Chondrocyte (in vitro differentiated cells): ENCODE measurements at regions not wholly inside any gene's neighbourhood (a gene's known extent, or its start where the extent isn't known, plus 50 kb on each side); places are given as distances from the start of the nearest gene placed in this dataset.
"Not testable (repeated sequence)": the region's sequence is repeated elsewhere in the genome, so short reads cannot be mapped to it uniquely, and the experiment has no call there.

Source experiments
- DNase-seq: peaks from one replicate; pipeline ENCODE4 v3.0.0; 2021; ENCODE audit warnings: mixed read lengths, low spot score
- H3K27ac Mint-ChIP-seq: one replicate; pipeline ENCODE4 v1.8.0; 2021; ENCODE audit warnings: mild to moderate bottlenecking, moderate library complexity, mixed read lengths; ENCODE audit not compliant: unreplicated experiment
- H3K27me3 Mint-ChIP-seq: 2 replicates; pipeline ENCODE4 v1.8.0; 2021; ENCODE audit warnings: low read depth, mixed read lengths
- H3K36me3 Mint-ChIP-seq: 2 replicates; pipeline ENCODE4 v1.8.0; 2021; ENCODE audit warnings: low read depth, mixed read lengths
- H3K4me1 Mint-ChIP-seq: 2 replicates; pipeline ENCODE4 v1.8.0; 2021; ENCODE audit warnings: low read depth, mild to moderate bottlenecking, mixed read lengths
- H3K4me3 Mint-ChIP-seq: one replicate; pipeline ENCODE4 v1.8.0; 2021; ENCODE audit warnings: mild to moderate bottlenecking, moderate library complexity, mixed read lengths; ENCODE audit not compliant: unreplicated experiment
- H3K9me3 Mint-ChIP-seq: 2 replicates; pipeline ENCODE4 v1.8.0; 2021; ENCODE audit warnings: low read depth, mixed read lengths
- CTCF ChIP-seq: fragments of 200-600 bp; sonication (generic); IDR thresholded peaks from 2 replicates; pipeline ENCODE4 v1.5.0; 2021; ENCODE audit warnings: antibody characterized with exemption, mild to moderate bottlenecking, moderate library complexity

- H3K4me3 Mint-ChIP-seq: no peak overlapping the region
- H3K9me3 Mint-ChIP-seq: peaks cover 15% of the 10 kb centered on the region
- no peak for TF ChIP-seq CTCF
- no peak for DNase-seq
- no peak overlapping the region for H3K27ac Mint-ChIP-seq
- H3K27me3 Mint-ChIP-seq: peaks cover 7% of the 10 kb centered on the region
- peaks cover 14% of the 10 kb centered on the region for H3K4me1 Mint-ChIP-seq
- H3K36me3 Mint-ChIP-seq: peaks cover 2% of the 10 kb centered on the region
These were observed 118.9 kb upstream of the S1PR3 start for GRCh38 chr9:88872192-88872946.

GRCh38 chr9:88873635-88874034 is 117.6 kb upstream of the S1PR3 start:
- DNase-seq: no peak
- H3K36me3 Mint-ChIP-seq: peaks cover under 1% of the 10 kb centered on the region
- no peak overlapping the region for H3K27ac Mint-ChIP-seq
- H3K4me1 Mint-ChIP-seq: peaks cover 14% of the 10 kb centered on the region
- H3K27me3 Mint-ChIP-seq: peaks cover 7% of the 10 kb centered on the region
- H3K4me3 Mint-ChIP-seq: no peak overlapping the region
- TF ChIP-seq CTCF: no peak
- peaks cover 9% of the 10 kb centered on the region for H3K9me3 Mint-ChIP-seq

GRCh38 chr9:88874391-88874790 is 116.9 kb upstream of the S1PR3 start:
- H3K36me3 Mint-ChIP-seq: no peaks in the 10 kb centered on the region
- H3K9me3 Mint-ChIP-seq: peaks cover 1% of the 10 kb centered on the region
- H3K27ac Mint-ChIP-seq: no peak overlapping the region
- peaks cover 14% of the 10 kb centered on the region for H3K4me1 Mint-ChIP-seq
- peak; percentile 55 for TF ChIP-seq CTCF
- H3K4me3 Mint-ChIP-seq: no peak overlapping the region
- DNase-seq: no peak
- peaks cover 7% of the 10 kb centered on the region for H3K27me3 Mint-ChIP-seq

GRCh38 chr9:88875400-88876120 is 115.7 kb upstream of the S1PR3 start:
- Mint-ChIP-seq H3K4me3 (no peak overlapping the region), H3K27ac (no peak overlapping the region), H3K4me1 (peaks cover 14% of the 10 kb centered on the region), H3K9me3 (no peaks in the 10 kb centered on the region), H3K27me3 (peaks cover 7% of the 10 kb centered on the region), H3K36me3 (no peaks in the 10 kb centered on the region)
- TF ChIP-seq CTCF: no peak
- no peak for DNase-seq

- no peak for DNase-seq
- no peaks in the 10 kb centered on the region for H3K4me1 Mint-ChIP-seq
- H3K27ac Mint-ChIP-seq: no peak overlapping the region
- peaks cover 14% of the 10 kb centered on the region for H3K9me3 Mint-ChIP-seq
- no peak overlapping the region for H3K4me3 Mint-ChIP-seq
- no peak for TF ChIP-seq CTCF
- H3K27me3 Mint-ChIP-seq: no peaks in the 10 kb centered on the region
- peaks cover 3% of the 10 kb centered on the region for H3K36me3 Mint-ChIP-seq
These were observed 111.1 kb upstream of the S1PR3 start for GRCh38 chr9:88880199-88880598.

GRCh38 chr9:88884291-88884690 is 107.0 kb upstream of the S1PR3 start:
- H3K9me3 Mint-ChIP-seq: peaks cover 18% of the 10 kb centered on the region

GRCh38 chr9:88886762-88887161 is 104.5 kb upstream of the S1PR3 start:
- peaks cover 24% of the 10 kb centered on the region for H3K4me1 Mint-ChIP-seq
- H3K9me3 Mint-ChIP-seq: peaks cover 18% of the 10 kb centered on the region
- not testable (repeated sequence) for H3K27me3 Mint-ChIP-seq, DNase-seq, H3K36me3 Mint-ChIP-seq, H3K4me3 Mint-ChIP-seq, H3K27ac Mint-ChIP-seq

More at GRCh38 chr9:88884291-88884690, 107.0 kb upstream of the S1PR3 start:
- not testable (repeated sequence) for H3K27me3 Mint-ChIP-seq, H3K27ac Mint-ChIP-seq, DNase-seq, H3K4me3 Mint-ChIP-seq, H3K36me3 Mint-ChIP-seq
- peaks cover 12% of the 10 kb centered on the region for H3K4me1 Mint-ChIP-seq
